ENCODE measurements at regions not wholly inside any gene's neighbourhood (a gene's known extent, or its start where the extent isn't known, plus 50 kb on each side); places are given as distances from the start of the nearest gene placed in this dataset.

DNA sequence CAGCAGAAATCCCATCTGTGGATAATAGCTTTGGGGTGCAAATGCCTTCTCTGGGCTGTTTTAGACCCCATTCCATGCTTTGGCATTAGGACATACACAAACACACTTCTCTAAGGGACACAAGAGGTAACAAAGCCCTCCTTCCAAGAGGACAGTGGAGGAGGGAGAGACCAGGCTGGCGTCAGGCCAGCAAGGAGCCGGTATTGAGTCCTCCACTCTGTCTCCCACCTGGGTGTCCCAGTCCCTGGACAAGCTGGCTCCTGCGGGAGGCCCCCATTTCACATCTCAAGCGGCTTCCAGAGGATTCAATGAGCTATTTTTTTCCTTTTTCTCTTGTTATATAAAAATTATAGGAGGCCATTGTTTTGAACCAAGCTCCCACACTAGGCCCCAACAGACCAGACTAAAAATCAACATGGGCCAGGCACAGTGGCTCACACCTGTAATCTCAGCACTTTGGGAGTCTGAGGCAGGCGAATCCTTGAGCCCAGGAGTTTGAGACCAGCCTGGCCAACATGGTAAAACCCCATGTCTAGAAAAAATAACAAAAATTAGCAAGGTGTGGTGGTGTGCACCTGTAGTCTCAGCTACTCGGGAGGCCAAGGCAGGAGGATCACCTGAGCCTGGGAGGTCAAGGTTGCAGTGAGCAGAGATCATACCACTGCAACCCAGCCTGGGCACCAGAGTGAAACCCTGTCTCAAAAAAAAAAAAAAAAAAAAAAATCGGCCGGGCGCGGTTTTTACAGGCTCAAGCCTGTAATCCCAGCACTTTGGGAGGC lies 142.9 kb downstream of the TOMM20 start:
- no peak for TF ChIP-seq CTCF (IDR thresholded peaks at IDR 0.05)
- no peak for TF ChIP-seq POLR2A (IDR thresholded peaks at IDR 0.05)
